SK-N-SH (cell line): ENCODE measurements at regions not wholly inside any gene's neighbourhood (a gene's known extent, or its start where the extent isn't known, plus 50 kb on each side); places are given as distances from the start of the nearest gene placed in this dataset.

Experiments used
- CHD2 ChIP-seq: fragments of 150-350 bp; IDR thresholded peaks from 2 replicates; pipeline ENCODE4 v1.6.1; 2018; ENCODE audit warnings: low read length; ENCODE audit not compliant: partially characterized antibody
- EP300 ChIP-seq, 2 experiments: IDR thresholded peaks; 2 replicates each; pipeline versions ENCODE4 v1.4.0 to v1.6.1; 2012; ENCODE audit warnings: borderline replicate concordance in 1 of 2, low read depth in 1 of 2, low read length in 1 of 2
- FOXJ3 ChIP-seq: sonication (generic); formaldehyde crosslinking; IDR thresholded peaks from 2 replicates; pipeline ENCODE4 v1.5.1; 2020; ENCODE audit warnings: mild to moderate bottlenecking, missing genetic modification reagents
- GATA2 ChIP-seq: sonication (generic); formaldehyde crosslinking; IDR thresholded peaks from 2 replicates; pipeline ENCODE4 v1.5.0; 2020; ENCODE audit warnings: mild to moderate bottlenecking, missing genetic modification reagents
- NFIC ChIP-seq: IDR thresholded peaks from 2 replicates; pipeline ENCODE4 v1.4.0; 2012; ENCODE audit warnings: borderline replicate concordance
- POLR2AphosphoS5 ChIP-seq: IDR thresholded peaks from 2 replicates; pipeline ENCODE4 v1.6.1; 2012; ENCODE audit warnings: low read depth, low read length
- RFX5 ChIP-seq: IDR thresholded peaks from 2 replicates; pipeline ENCODE4 v1.6.1; 2012; ENCODE audit warnings: mild to moderate bottlenecking, improper control_type of control experiment, low read length
- TCF12 ChIP-seq: IDR thresholded peaks from 2 replicates; pipeline ENCODE4 v1.4.0; 2012
- TF ChIP-seq, protein P1 (sequence below): fragments of 200-600 bp; sonication (generic); IDR thresholded peaks from 2 replicates; pipeline ENCODE4 v1.6.1; 2017; ENCODE audit warnings: antibody characterized with exemption, mild to moderate bottlenecking, moderate library complexity
- TF ChIP-seq, protein P2 (sequence below): IDR thresholded peaks from 2 replicates; pipeline ENCODE4; 2012

DNA sequence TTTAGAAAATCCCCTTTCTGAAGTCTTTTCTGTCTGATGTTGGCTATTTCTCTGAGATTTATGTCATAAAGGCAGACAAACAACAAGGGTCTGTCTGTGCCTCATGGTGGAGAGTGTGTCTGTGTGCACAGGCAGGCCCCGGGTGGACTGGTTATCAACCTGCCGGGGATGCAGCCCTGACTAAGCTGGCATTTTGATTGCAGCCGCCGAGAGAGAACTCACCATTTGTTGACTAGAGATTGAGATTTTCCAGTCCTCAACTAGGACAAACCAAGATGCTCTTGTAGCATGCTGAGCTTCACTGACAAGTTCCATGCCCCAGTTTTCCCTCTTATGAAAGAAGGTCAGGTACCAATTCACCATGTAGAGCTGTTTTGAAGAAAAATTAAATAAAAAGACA lies 363.6 kb upstream of the CNR1 start:
- TF ChIP-seq, protein P1, sequence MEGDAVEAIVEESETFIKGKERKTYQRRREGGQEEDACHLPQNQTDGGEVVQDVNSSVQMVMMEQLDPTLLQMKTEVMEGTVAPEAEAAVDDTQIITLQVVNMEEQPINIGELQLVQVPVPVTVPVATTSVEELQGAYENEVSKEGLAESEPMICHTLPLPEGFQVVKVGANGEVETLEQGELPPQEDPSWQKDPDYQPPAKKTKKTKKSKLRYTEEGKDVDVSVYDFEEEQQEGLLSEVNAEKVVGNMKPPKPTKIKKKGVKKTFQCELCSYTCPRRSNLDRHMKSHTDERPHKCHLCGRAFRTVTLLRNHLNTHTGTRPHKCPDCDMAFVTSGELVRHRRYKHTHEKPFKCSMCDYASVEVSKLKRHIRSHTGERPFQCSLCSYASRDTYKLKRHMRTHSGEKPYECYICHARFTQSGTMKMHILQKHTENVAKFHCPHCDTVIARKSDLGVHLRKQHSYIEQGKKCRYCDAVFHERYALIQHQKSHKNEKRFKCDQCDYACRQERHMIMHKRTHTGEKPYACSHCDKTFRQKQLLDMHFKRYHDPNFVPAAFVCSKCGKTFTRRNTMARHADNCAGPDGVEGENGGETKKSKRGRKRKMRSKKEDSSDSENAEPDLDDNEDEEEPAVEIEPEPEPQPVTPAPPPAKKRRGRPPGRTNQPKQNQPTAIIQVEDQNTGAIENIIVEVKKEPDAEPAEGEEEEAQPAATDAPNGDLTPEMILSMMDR: no peak
- TF ChIP-seq NFIC: no peak
- no peak for TF ChIP-seq RFX5
- TF ChIP-seq, protein P2, sequence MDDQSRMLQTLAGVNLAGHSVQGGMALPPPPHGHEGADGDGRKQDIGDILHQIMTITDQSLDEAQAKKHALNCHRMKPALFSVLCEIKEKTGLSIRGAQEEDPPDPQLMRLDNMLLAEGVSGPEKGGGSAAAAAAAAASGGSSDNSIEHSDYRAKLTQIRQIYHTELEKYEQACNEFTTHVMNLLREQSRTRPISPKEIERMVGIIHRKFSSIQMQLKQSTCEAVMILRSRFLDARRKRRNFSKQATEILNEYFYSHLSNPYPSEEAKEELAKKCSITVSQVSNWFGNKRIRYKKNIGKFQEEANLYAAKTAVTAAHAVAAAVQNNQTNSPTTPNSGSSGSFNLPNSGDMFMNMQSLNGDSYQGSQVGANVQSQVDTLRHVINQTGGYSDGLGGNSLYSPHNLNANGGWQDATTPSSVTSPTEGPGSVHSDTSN: no peak
- no peak for TF ChIP-seq EP300 (IDR thresholded peaks at IDR 0.05; ENCODE audit: borderline replicate concordance in 1 of 2, low read depth in 1 of 2, low read length in 1 of 2)
- no peak for TF ChIP-seq GATA2 (CRISPR knock-in tag)
- no peak for TF ChIP-seq CHD2
- no peak for TF ChIP-seq FOXJ3 (CRISPR knock-in tag)
- TF ChIP-seq TCF12: no peak
- no peak for TF ChIP-seq POLR2AphosphoS5
